Tibial nerve (tissue), 3 donors: ENCODE measurements at regions not wholly inside any gene's neighbourhood (a gene's known extent, or its start where the extent isn't known, plus 50 kb on each side); places are given as distances from the start of the nearest gene placed in this dataset.

ENCODE experiments used
- CTCF ChIP-seq, 5 experiments: fragments of 200-600 bp in 3 of 5; fragments of 450-650 bp in 2 of 5; sonication (generic) in 3 of 5; IDR thresholded peaks; one replicate each; pipeline ENCODE4 v1.5.1; 2016 to 2019; ENCODE audit warnings: antibody characterized with exemption in 5 of 5, mild to moderate bottlenecking in 3 of 5, moderate library complexity in 2 of 5
- POLR2A ChIP-seq, 2 donors: fragments of 450-650 bp; IDR thresholded peaks; one replicate each; pipeline ENCODE4 v1.6.1; 2017; ENCODE audit warnings: antibody characterized with exemption in 2 of 2, mild to moderate bottlenecking in 2 of 2, moderate library complexity in 2 of 2

DNA sequence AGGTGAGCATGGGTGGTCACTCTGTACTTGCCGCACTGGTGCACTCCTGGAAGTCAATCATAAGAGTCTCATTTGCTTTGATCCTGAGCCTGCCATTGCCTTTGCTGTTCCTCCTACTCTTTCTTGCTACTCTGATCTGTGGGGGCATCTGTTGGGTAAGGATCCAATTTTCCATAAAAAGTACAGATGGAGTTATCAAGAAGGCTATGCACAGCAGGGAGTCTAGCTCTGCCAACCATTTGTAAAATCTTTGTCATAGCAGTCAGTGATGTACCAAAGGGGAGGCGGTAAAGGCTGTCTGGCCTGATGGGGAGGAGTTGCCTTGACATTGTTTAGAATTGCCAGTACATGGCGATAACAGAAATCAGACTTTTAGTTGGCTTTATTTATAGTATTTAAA lies 109.0 kb upstream of the PLPPR1 start:
- TF ChIP-seq CTCF (IDR thresholded peaks at IDR 0.05) (no peak), POLR2A (IDR thresholded peaks at IDR 0.05) (no peak)
